Stromal cell of bone marrow (primary cell): ENCODE measurements at regions not wholly inside any gene's neighbourhood (a gene's known extent, or its start where the extent isn't known, plus 50 kb on each side); places are given as distances from the start of the nearest gene placed in this dataset.

Experiments
- DNase-seq: peaks from one replicate; pipeline ENCODE4 v3.0.0-alpha.2; 2012; ENCODE audit warnings: low read depth

DNA sequence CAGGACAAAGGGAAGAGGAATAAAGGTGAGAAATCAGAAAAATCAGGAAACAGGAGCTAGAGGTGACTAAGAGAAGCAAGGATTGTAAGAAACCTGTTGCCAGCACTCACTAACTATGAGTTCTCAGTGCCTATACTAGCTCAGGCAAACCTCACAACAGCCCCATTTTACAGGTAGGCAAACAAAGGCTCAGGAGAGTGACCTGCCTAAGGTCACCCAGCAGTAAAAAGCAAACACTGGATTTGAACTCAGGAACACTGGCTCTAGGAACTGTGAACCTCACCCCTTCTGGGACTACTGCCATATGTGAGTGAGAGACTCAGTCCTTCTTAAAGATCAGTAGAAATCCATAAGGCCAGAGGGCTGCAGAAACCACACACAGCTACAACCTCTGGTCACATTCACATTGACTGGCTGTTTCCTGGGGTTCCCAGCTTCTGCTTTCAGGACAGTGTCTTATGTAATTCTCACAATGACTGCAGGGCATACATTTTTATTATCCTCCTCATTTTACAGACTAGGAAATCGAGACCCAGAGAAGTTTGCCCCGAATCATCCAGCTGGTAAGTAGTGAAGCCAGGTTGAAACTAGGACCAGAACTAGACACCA is 80.7 kb upstream of the MAFB start:
- DNase-seq: no peak

DNA sequence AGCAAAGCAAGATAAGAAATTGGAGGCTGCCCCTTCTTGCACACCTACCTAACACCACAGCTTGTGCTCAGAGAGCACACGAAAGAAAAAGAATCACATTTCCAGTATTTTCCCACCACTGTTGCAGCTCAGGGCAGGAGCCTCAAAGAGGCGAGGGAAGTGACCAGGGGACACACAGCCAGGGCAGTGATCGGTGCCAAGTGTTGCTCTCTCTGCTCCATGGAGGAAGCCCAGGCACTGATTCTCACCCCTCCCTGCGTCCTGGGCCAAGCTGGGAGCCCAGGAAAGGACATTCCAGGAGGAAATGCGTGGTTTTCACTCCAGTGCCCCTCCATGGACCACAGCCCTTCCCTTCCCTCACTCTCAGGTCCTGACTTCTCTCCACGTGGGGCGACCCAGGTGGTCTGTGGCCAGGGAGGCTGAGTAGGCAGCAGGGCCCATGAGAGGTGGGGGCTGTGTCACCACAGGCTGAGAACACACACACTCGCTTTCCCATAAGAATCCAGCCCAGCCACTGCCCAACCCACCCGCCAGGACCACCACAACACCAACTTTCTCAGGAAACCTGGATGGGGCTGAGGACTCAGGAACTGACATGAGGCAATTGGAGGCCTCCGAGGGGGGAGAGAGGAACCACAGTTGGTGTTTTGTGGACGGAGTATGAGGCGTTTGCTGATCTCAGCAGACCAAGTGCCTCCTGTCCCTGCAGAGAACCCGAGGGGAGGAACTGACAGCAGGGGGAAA is 81.7 kb upstream of the MAFB start:
- DNase-seq: no peak

DNA sequence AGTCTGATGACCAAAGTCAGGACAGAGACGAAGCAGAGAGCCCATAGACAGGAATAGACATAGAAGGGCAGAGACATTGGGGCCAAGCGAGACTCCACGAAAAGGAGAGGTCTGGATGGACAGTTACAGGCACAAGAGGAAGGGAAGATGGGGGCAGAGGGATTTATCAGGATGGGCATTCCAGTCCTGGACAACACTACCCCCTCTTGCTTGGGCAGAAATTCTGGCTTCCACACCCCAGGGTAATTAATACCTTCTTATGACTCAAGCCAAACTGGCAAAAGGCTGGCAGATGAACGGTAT is 82.2 kb upstream of the MAFB start:
- no peak for DNase-seq

DNA sequence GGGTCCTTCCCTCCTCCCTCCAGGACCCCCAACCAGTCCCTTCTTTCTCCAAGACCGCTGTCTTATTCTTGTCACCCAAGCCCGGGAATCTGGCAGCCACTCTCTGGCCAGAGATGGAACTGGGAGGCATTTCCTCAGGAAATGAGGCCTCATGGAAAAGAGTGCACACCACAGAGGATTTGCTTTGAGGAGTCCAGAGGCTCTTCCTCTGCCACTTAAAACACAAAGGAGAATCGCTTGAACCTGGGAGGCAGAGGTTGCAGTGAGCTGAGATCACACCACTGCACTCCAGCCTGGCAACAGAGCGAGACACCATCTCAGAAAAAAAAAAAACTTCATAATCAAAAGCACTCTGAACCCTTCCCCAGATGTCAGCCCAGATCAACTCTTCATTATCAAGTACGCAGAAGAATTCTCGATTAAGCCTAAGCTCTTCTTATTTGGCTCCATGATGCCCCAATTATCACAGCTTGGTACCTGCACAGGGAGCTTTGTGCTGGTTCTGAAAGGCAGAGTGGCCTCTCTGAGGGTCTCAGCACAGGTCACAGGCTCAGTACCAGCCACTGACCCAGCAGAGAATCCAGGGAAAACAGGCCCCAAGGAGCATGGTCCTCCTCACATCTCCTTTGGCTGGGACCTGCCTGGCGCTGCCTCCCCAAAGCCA is 82.9 kb upstream of the MAFB start:
- no peak for DNase-seq

DNA sequence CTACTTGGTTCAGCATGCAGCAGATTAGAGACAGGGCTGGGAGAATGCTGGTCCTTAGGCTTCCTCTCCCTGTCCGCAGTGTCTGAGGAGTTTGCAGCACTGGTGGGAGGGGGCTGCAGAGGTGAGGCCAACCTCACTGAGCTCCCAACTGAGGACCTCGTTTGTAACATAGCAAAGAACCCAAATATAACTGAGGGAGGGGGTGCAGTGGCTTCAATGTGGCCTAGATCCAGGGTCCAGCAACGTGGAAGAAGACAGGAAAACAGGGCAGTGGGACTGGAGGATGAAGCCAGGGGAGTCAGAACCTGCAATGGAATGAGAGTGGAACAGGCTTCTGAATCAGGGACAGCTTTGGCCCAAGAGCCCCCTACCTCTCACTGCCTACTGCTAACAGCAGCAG is 84.3 kb upstream of the MAFB start:
- DNase-seq: no peak

DNA sequence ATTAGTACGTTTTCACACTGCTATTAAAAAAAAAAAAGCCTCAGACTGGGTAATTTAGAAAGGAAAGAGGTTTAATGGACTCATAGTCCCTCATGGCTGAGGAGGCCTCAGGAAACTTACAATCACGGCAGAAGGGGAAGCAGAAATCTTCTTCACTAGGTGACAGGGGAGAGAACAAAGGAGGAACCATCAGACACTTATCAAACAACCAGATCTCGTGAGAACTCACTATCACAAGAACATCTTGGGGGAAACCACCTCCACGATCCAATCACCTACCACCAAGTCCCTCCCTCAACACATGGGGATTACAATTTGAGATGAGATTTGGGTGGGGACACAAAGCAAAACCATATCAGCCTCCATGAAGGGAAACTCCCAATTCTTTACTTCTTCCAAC is 85.2 kb upstream of the MAFB start:
- no peak for DNase-seq

DNA sequence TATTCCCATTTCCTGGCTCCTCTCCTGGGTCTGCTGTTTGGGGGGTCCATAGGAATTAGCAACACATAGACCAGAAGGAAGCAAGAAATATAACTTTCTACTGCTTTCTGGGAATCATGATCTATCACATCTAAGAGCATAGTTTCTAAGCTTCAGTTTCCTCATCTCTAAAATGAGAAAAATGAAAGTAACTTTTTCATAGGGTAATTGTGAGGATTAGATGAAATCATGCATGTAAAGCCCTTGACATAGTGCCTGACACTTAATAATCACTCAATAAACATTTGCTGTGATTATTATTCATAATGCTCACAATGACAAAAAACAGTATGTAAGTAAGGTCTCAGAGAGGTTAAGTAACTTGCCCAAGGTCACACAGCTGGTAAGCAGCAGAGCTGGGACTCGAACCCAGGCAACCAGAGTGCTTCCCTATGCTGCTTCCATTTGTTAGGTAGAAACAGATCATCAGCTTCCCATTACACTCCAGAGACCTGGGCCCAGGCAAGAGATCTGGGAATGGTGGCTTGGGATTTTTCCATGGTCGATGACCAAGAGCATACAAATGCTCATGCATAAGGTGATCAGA is 86.6 kb upstream of the MAFB start:
- no peak for DNase-seq

DNA sequence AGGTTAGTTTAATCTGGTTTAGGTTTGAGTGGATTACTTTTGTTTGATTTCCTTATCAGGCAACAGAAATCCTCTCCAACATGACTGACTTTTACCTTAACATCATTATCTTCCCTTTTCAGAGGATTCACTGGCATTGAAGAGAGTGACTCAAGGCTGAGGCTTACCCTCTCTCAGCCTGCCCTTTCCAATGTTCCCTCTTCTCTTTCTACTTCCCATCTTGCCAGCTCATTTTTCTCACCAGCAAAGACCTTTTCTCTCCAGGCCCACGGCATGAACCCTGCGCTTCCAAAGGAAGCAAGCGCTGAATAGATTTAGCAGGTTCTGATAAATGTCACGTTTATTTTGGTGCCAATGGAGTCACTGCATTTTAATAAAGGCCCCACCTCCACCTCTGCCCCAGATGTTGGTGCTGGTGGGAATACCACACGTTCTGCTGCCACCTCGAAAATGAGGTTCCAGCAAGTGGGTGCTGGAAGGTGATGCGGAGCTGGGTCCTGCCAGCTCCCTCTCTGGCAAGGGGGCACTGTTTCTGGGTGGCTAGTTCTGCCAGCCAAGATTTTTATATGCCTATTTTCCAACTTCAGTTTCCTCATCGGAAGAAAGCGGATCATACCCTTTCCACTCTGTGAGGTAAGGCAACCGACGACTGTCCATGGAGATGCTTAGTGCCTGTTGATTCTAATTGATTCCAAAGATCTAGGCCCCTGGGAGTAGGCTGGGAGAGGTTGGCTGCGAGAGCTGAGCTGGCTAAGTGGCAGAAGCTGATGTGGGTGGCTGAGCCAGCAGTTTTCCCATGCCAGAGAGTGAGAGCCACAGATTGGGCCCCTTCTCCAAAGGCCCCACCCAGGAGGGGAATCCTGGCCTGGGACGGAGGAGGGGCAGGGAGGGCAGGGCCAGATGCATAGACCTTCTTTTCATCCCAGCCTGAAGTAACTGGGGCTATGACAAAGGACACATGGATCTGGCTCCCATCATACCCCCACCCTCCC is 87.7 kb upstream of the MAFB start:
- no peak for DNase-seq

DNA sequence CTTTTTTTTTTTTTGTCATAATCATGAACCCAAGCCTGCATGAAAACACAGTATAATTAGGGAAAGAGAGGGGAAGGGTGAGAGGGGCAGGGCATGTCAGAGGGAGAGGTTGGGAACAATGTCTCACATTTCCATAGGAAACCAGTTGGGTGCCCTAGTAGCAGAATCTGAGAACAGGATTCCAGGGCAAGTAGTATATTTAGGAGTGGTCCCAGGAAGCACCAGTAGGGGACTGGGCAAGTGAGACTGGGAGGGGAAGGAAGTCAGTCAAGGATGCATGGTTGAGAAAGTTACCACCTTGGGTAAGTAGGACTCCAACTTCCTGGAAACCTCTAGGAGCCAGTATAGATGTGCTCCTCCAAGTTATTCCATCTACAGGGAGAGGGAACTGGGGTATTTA is 88.6 kb upstream of the MAFB start:
- DNase-seq: no peak

DNA sequence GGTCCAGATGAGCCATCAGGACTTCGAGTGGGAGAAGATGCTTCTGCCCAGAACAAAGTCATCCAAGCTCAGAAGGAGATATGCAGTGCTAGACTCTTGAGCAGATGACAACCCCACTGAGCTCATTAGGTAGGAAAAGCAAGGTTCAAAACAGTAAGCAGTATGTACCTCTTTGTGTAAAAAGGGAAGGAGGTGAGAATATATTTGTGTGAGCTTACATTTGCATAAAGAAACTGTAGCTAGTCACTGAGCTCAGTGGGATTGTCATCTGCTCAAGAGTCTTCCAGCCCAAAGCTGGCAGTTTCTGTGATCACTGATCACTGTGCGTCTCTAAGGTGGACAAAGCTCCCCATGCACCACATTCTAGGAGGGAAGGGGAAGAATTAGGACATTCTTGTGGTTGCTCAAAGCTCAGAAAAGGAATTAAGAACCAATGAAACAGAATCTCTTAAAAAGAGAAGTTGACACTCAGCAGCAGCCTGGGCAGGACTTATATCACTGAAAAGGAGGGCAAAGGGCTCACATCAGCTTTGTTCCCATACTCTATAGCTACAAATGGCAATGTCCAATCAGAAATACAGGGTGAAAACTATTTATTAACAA is 90.0 kb upstream of the MAFB start:
- no peak for DNase-seq

DNA sequence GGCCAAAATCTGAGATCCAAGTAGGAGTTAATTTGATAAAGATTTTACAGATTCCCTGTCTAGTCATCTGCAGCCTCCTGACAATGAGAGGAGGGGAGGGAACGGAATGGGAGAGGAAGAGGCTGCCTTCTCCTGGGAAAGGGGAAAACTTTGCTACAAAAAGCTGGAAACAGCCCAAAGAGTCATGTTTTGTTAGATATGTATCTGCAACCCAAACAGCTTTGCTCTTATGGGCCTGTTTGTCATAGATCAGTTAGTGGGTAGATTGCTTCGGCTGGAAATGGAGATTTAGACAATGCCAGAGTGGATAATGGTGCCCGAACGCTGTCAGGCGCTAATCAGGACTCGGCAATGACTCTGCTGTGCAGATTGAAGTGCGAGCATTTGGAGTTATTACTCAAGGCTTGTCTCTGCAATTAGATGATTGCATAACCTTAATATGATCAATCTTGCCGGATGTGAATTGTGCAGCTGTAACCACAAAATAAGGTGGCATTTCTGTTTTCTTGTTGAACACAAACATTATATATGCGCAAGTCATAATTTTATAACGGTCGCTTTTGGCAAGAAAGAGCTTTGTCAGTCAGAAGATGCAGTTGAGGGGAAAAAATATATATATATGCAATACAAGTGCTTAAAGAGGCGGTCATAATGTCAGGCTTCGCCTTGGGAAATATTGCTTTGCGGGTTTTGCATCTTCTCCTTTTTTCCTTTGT is 92.4 kb upstream of the MAFB start:
- DNase-seq: no peak

DNA sequence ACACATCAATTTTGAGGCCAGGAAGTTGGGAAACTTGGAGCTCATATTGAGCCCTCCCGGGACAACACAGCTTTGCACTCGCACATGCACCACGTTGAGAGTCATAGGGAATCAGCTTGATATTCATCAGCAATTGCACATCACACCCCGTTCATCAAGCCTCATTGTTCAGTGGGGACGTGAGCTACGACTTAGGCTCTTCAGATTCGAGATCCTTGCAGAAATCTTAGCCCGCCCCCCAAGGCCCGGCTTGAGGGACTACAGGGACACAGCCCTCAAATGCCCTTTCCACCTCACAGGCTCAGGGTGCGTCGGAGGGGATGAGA is 93.0 kb upstream of the MAFB start:
- DNase-seq: no peak

DNA sequence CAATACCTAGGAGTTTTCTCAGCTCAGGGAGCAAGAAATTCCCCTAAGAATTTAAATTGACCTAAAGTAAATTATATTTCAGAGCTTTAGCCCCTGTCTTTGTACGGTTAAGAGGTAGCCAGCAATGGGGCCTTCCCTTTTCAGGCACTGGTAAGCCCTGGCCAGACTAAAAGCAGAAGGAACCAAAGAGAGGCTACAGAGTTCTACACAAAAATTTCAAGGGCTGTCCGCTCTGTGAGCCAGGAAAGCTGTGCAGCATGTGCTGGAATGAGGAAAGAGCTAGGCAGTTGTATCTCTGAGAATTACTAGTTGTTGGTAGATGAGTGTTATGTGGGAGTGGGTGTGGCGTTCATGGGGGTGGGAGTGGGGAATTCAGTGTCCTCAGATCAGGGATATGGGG is 96.3 kb upstream of the MAFB start:
- DNase-seq: no peak

DNA sequence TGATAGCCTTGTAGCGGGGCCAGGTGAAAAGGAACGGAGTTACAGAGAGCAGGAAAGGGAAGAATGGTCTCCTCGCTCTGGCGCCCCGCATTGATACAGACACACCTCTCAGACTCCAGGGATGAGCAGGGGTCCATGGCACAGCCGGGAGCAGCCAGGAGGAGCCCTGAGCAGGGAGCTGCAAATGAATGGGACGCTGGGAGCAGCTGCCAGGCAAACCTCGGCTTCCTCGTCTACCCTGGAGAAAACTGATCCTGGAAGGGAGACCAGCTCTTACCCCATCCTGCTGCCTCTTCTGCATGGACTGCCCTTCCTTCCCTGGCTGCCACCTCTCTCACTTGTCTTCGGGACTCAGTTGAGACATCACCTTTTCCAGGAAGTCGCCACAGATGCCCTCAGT is 97.3 kb upstream of the MAFB start:
- DNase-seq: no peak

DNA sequence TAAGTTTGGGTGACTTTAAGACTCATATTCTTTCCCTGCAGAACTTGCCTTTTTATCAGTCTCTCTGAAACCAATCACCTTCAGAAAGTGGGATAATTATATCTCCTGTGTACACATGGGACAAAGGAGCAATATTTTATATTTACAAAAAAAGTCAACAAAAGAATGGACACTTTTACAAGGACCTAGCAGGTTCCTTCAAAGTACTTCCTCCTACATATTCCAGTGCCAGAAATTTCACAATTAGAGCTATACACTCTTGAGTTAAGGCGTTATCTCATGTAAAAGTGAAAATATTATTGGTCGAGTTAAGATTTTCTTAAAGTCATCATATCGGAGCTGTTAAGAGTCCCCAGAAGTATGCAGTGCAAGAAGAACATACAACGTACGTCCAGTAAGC is 98.9 kb upstream of the MAFB start:
- DNase-seq: no peak

DNA sequence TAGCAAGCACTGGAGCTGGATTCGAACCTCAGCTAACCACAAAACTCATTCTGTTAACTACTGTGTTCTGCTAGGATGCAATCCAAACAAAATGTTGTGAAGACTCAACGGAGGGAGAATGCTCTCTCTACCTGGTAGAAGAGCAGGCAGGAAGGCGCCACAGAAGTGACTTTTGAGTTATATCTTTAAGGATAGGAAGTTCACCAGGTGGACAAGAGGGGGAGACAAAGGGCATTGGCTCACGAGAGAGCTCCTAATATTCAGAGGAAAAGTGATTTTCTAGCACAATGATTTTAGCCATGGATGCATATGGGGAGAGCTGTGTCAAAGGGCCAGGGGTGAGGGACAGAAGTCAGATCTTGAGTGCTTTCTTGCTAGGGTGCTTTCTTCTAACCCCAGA is 108.4 kb upstream of the MAFB start:
- DNase-seq: peak; percentile 1

DNA sequence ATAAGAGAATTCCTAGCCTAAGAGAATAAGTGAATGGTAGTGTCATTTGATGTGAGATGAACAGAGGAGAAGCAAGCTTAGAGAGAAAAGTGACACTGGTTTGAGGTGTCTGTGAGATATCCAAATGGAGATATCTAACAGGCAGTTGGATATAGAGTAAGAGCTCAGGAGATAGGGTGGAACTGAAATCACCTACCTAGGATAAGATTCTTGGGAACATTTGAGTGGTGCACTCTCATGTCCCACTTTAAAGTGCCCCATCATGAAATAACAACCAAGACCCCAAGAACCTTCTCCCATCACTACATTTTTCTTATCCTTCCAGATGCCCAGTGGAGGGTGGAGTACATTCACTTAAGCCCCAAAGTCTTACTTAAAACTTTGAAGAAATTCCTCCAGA is 109.0 kb upstream of the MAFB start:
- DNase-seq: no peak

DNA sequence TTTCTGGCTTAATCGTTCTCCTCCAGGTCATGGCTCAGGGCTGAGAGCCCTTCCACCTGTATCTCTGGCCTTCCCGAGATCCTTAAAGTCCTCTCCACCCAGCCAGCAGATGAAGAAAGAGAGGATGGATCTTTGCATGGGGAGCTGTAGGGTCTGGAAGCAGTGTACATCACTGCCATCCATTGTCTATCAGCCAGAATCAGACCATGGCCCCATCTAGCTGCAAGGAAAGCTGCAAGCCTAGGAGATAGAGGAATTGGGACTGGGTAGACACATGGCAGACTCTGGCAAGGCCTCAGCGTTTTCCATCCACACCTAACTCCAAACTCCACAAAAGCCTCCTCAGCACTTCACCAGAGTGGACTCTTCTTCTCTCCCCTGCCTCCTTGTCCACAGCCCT is 113.8 kb upstream of the MAFB start:
- no peak for DNase-seq

DNA sequence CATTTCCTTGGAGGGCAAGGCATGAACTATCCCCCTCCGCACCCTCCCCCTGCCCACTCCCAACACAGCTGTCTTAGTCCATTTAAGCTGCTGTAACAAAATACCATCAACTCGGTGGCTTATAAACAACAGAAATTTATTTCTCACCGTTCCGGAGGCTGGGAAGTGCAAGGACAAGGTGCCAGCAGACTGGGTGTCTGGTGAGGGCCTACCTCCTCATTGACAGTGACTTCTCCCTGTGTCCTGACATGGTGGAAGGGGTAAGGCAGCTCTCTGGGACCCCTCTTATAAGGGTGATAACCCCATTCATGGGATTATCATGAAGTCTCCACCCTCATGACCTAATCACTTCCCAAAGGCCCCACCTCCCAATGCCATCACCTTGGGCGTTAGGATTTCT is 114.3 kb upstream of the MAFB start:
- no peak for DNase-seq

DNA sequence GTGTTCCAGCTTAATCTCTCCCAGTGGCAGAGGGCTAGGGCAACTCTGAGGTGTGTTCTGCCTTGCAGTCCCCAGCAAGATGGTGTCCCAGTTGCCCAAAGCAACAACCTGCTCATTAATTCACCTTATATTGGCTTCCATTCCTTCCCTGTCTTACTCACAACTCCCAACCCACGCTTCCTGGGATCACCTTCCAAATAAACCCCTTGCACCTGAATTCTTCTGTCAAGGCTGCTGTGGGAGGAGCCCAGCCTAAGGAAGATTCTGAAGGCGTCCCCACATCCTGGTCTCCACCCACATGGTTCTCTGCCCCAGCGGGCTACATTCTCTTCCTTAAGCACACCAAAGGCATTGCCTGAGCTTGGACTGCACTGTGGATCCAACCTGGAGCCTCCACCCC is 116.6 kb upstream of the MAFB start:
- no peak for DNase-seq
